GM12878 (cell line): ENCODE measurements at regions not wholly inside any gene's neighbourhood (a gene's known extent, or its start where the extent isn't known, plus 50 kb on each side); places are given as distances from the start of the nearest gene placed in this dataset.

Experiments used
- ATAC-seq: fragments of 200-7000 bp; cut with Tn5 transposase; 3 replicates; pipeline ENCODE4 v1.9.1; 2020; ENCODE audit warnings: mild to moderate bottlenecking, moderate library complexity
- BruUV-seq: library from RNA; stranded (reverse); fragments of 400-500 nt; replicated peaks from 2 replicates; lab custom pipeline; 2021; lab: Mats Ljungman, UMichigan
- CTCF ChIA-PET: fragments of 300-600 bp; sonication (Branson Sonifier 250); formaldehyde crosslinking; extraction: SDS; loops from one replicate; lab custom pipeline; 2021; ENCODE audit warnings: inconsistent platforms; lab: Yijun Ruan, JAX
- POLR2A ChIA-PET: fragments of 350-600 bp; formaldehyde crosslinking; extraction: SDS; loops from one replicate; lab custom pipeline; 2021; ENCODE audit warnings: inconsistent platforms; lab: Charles Lee
- RAD21 ChIA-PET: fragments of 300-600 bp; sonication (Branson Sonifier 250); formaldehyde crosslinking; loops from one replicate; lab custom pipeline; 2023; ENCODE audit warnings: antibody characterized with exemption; ENCODE audit not compliant: unreplicated experiment; lab: Charles Lee
- SMC1A ChIA-PET: fragments of 300-600 bp; sonication (Branson Sonifier 250); formaldehyde crosslinking; loops from one replicate; lab custom pipeline; 2023; ENCODE audit not compliant: unreplicated experiment, uncharacterized antibody; lab: Charles Lee
- DNase-seq: peaks from one replicate; pipeline ENCODE4 v3.0.0-alpha.2; 2011; ENCODE audit warnings: low read depth, low spot score
- FAIRE-seq: peaks from 3 replicates; lab custom pipeline; 2011; peaks lifted over from hg19 to GRCh38; lab: Jason Lieb, UNC
- H2AFZ ChIP-seq: 2 replicates; pipeline ENCODE4 v1.6.0; 2011; ENCODE audit warnings: low read depth, low read length, control low read depth; ENCODE audit not compliant: control insufficient read depth
- H3K27ac ChIP-seq: 2 replicates; pipeline ENCODE4 v1.5.1; 2011; ENCODE audit warnings: control low read depth; ENCODE audit not compliant: control insufficient read depth, insufficient read depth
- H3K27me3 ChIP-seq, 2 experiments: replicated peaks in 1 of 2; 2 replicates each; pipeline versions ENCODE4 v1.6.0 to v1.6.1; 2011; ENCODE audit warnings: low read length in 1 of 2; ENCODE audit not compliant: control insufficient read depth in 2 of 2, insufficient read depth in 2 of 2
- H3K36me3 ChIP-seq, 2 experiments: 2 replicates each; pipeline ENCODE4 v1.5.1; 2011; ENCODE audit warnings: low read length in 1 of 2; ENCODE audit not compliant: control insufficient read depth in 2 of 2, insufficient read depth in 2 of 2
- H3K4me1 ChIP-seq: 2 replicates; pipeline ENCODE4 v1.6.1; 2011; ENCODE audit warnings: mild to moderate bottlenecking, low read length, moderate library complexity, mixed read lengths; ENCODE audit not compliant: control insufficient read depth, insufficient read depth
- H3K4me2 ChIP-seq: 2 replicates; pipeline ENCODE4 v1.6.0; 2011; ENCODE audit warnings: control low read depth; ENCODE audit not compliant: control insufficient read depth, insufficient read depth
- H3K4me3 ChIP-seq: fragments of 200-600 bp; sonication (generic); 2 replicates; pipeline ENCODE4 v1.5.1; 2016
- H3K79me2 ChIP-seq: 2 replicates; pipeline ENCODE4 v1.6.0; 2011; ENCODE audit warnings: low read length; ENCODE audit not compliant: control insufficient read depth, insufficient read depth
- H3K9ac ChIP-seq: 2 replicates; pipeline ENCODE4 v1.8.0; 2011; ENCODE audit warnings: low read length, control low read depth, mixed read lengths; ENCODE audit not compliant: control insufficient read depth, insufficient read depth
- H3K9me3 ChIP-seq: replicated peaks from 3 replicates; pipeline ENCODE4 v1.5.1; 2011; ENCODE audit warnings: mild to moderate bottlenecking, low read length; ENCODE audit not compliant: control insufficient read depth, insufficient read depth
- H4K20me1 ChIP-seq: 2 replicates; pipeline ENCODE4 v1.6.0; 2011; ENCODE audit not compliant: control insufficient read depth, insufficient read depth
- MLLT1 ChIP-seq: fragments of 450-650 bp; IDR thresholded peaks from 2 replicates; pipeline ENCODE4 v1.6.1; 2016; ENCODE audit warnings: mild to moderate bottlenecking
- MXI1 ChIP-seq: fragments of 150-350 bp; IDR thresholded peaks from 2 replicates; pipeline ENCODE4 v1.6.1; 2011; ENCODE audit warnings: low read depth, mild to moderate bottlenecking, inconsistent platforms, low read length, improper control_type of control experiment
- POLR2A ChIP-seq: IDR thresholded peaks from 2 replicates; pipeline ENCODE4 v1.6.1; 2011; ENCODE audit warnings: low read depth, mild to moderate bottlenecking, low read length
- YBX1 ChIP-seq: fragments of 450-650 bp; IDR thresholded peaks from 2 replicates; pipeline ENCODE4 v1.6.1; 2016; ENCODE audit warnings: antibody characterized with exemption
- WGBS: methylation state at CpG from one replicate; pipeline ENCODE4 v1.1.6; 2016; ENCODE audit warnings: low lambda C conversion rate; ENCODE audit not compliant: insufficient replicate concordance, insufficient coverage; ENCODE audit errors: missing lambda C conversion rate; 5-methylcytosine and 5-hydroxymethylcytosine counted together
- in situ Hi-C: fragments of 300-500 bp; cut with MboI; formaldehyde crosslinking; loops from 9 replicates; pipeline ENCODE4 v1.14.3; 2018; ENCODE audit warnings: mixed read lengths
- intact Hi-C: fragments of 100-400 bp; cut with micrococcal nuclease; formaldehyde crosslinking; loops from one replicate; pipeline ENCODE4 v1.14.2; 2022; ENCODE audit not compliant: unreplicated experiment
- TF ChIP-seq, protein P1 (sequence below): IDR thresholded peaks from 2 replicates; pipeline ENCODE4 v1.6.1; 2011; ENCODE audit warnings: borderline replicate concordance, low read depth, mild to moderate bottlenecking, moderate library complexity, low read length; ENCODE audit not compliant: insufficient read depth, poor library complexity, severe bottlenecking

DNA sequence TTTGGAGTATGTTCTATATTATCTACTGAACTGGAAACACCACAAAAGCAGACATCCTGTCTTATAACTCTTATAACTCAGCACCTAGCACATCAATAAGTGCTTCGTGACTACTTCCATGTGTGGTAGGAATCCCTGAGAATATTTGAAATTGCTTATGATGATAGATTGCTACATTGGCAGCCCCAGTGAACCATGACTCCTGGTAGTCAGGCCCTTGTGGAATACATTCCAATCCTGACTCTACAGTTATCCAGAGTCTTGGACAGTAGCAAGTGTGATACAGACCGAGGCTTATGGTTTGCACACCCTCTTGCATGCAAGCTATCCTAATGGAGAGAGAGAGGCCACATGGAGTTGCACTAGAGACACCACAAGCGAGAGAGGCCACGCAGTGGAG is 59.5 kb upstream of the PHF21A start:
- no peak for FAIRE-seq
- intact Hi-C loops: no loop called here
- ChIA-PET RAD21 (no interaction called here), POLR2A (no interaction called here), SMC1A (interaction anchor here (1.2 kb wide), 1 partner anchor 15 kb away, joined by 3 read pairs; no protein-coding TSS in a partner anchor), CTCF (no interaction called here)
- H3K36me3 ChIP-seq: no peaks in the 10 kb centered on the region
- no peak overlapping the region for H3K4me3 ChIP-seq
- H3K9ac ChIP-seq: no peak overlapping the region
- H3K9me3 ChIP-seq: no peaks in the 10 kb centered on the region; the same call in 2 of the 3 replicates
- no peak for TF ChIP-seq POLR2A
- TF ChIP-seq YBX1: no peak
- TF ChIP-seq, protein P1, sequence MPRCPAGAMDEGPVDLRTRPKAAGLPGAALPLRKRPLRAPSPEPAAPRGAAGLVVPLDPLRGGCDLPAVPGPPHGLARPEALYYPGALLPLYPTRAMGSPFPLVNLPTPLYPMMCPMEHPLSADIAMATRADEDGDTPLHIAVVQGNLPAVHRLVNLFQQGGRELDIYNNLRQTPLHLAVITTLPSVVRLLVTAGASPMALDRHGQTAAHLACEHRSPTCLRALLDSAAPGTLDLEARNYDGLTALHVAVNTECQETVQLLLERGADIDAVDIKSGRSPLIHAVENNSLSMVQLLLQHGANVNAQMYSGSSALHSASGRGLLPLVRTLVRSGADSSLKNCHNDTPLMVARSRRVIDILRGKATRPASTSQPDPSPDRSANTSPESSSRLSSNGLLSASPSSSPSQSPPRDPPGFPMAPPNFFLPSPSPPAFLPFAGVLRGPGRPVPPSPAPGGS: no peak
- no peak for TF ChIP-seq MLLT1
- H3K79me2 ChIP-seq: no peaks in the 10 kb centered on the region
- 46% methylated on average over 4 of the region's 4 CpGs for WGBS
- no peaks in the 10 kb centered on the region for H3K4me1 ChIP-seq
- DNase-seq: no peak
- no peak overlapping the region for H3K27ac ChIP-seq
- H3K4me2 ChIP-seq: no peak overlapping the region
- H2AFZ ChIP-seq: no peak overlapping the region
- H3K27me3 ChIP-seq: peaks cover 3% of the 10 kb centered on the region in 2 experiments; a peak in 2 of 4 replicates
- in situ Hi-C loops: no loop called here
- ATAC-seq: no peak
- no peaks in the 10 kb centered on the region; the same call in 1 of the 2 replicates for H4K20me1 ChIP-seq
- BruUV-seq: no TSS peak

- Histone ChIP-seq H2AFZ (no peak overlapping the region), H3K9ac (no peak overlapping the region), H3K79me2 (no peaks in the 10 kb centered on the region), H3K4me2 (no peak overlapping the region), H3K9me3 (no peaks in the 10 kb centered on the region; the same call in 2 of the 3 replicates), H3K27me3 (peaks cover 3% of the 10 kb centered on the region in 2 experiments; a peak in 2 of 4 replicates), H4K20me1 (no peaks in the 10 kb centered on the region), H3K4me3 (no peak overlapping the region), H3K27ac (no peak overlapping the region), H3K4me1 (no peaks in the 10 kb centered on the region), H3K36me3 (no peaks in the 10 kb centered on the region)
- 88% methylated on average over 4 of the region's 4 CpGs for WGBS
- POLR2A ChIA-PET: no interaction called here
- intact Hi-C loops (no loop called here), in situ Hi-C loops (no loop called here)
- no TSS peak for BruUV-seq
- no peak for FAIRE-seq
- no peak for TF ChIP-seq MXI1
- ATAC-seq: no peak
- SMC1A ChIA-PET: no interaction called here
- CTCF ChIA-PET: no interaction called here
- DNase-seq: no peak
- RAD21 ChIA-PET: no interaction called here
Observed at GRCh38 chr11:46178513-46178912, 57.3 kb upstream of the PHF21A start.
